Fibroblast of villous mesenchyme (primary cell): ENCODE measurements at regions not wholly inside any gene's neighbourhood (a gene's known extent, or its start where the extent isn't known, plus 50 kb on each side); places are given as distances from the start of the nearest gene placed in this dataset.
A peak's percentile ranks its signal among the peaks of the same experiment; 100 is the strongest.

Experiments
- DNase-seq: peaks from one replicate; pipeline ENCODE4 v3.0.0-alpha.2; 2010; ENCODE audit warnings: low read depth
- H3K4me3 ChIP-seq: 2 replicates; pipeline ENCODE4 v1.5.1; 2011; ENCODE audit warnings: low read depth, mild to moderate bottlenecking, low read length
- CTCF ChIP-seq: IDR thresholded peaks from 2 replicates; pipeline ENCODE4 v1.5.1; 2012; ENCODE audit warnings: low read depth, mild to moderate bottlenecking, low read length; ENCODE audit not compliant: insufficient read depth

GRCh38 chr21:41621513-41621912 lies 113.6 kb upstream of the TMPRSS2 start:
- H3K4me3 ChIP-seq: no peak overlapping the region
- no peak for TF ChIP-seq CTCF
- DNase-seq: no peak

GRCh38 chr21:41620982-41621381 lies 113.0 kb upstream of the TMPRSS2 start:
- DNase-seq: peak; percentile 48
- TF ChIP-seq CTCF: no peak
- H3K4me3 ChIP-seq: no peak overlapping the region

GRCh38 chr21:41620541-41620940 lies 112.6 kb upstream of the TMPRSS2 start:
- H3K4me3 ChIP-seq: no peak overlapping the region
- TF ChIP-seq CTCF: no peak
- no peak for DNase-seq

- peak; percentile 50 for DNase-seq
- H3K4me3 ChIP-seq: no peak overlapping the region
- TF ChIP-seq CTCF: no peak
Measured at GRCh38 chr21:41616031-41616591, 108.2 kb upstream of the TMPRSS2 start.

GRCh38 chr21:41615613-41616012 lies 107.7 kb upstream of the TMPRSS2 start:
- H3K4me3 ChIP-seq: no peak overlapping the region
- DNase-seq: peak; percentile 81

GRCh38 chr21:41614511-41614910 lies 106.6 kb upstream of the TMPRSS2 start:
- no peak for DNase-seq
- no peak overlapping the region for H3K4me3 ChIP-seq
- TF ChIP-seq CTCF: no peak

More at GRCh38 chr21:41615613-41616012, 107.7 kb upstream of the TMPRSS2 start:
- TF ChIP-seq CTCF: no peak

- no peak for DNase-seq
- no peak for TF ChIP-seq CTCF
Measured at GRCh38 chr21:41613533-41613909, 105.6 kb upstream of the TMPRSS2 start.

More at GRCh38 chr21:41613533-41613909, 105.6 kb upstream of the TMPRSS2 start:
- H3K4me3 ChIP-seq: no peak overlapping the region
